ENCODE measurements at regions not wholly inside any gene's neighbourhood (a gene's known extent, or its start where the extent isn't known, plus 50 kb on each side); places are given as distances from the start of the nearest gene placed in this dataset.

- TF ChIP-seq CTCF (IDR thresholded peaks at IDR 0.05; ENCODE audit: insufficient read depth, low read length, poor library complexity, severe bottlenecking) (no peak), EZH2phosphoT487 (conservative IDR thresholded peaks at IDR 0.05; ENCODE audit: low read length) (no peak)
Measured at GRCh38 chr17:5798094-5798493, 213.8 kb upstream of the NLRP1 start.

Data from SU-DHL-6 (cell line).